ENCODE measurements at regions not wholly inside any gene's neighbourhood (a gene's known extent, or its start where the extent isn't known, plus 50 kb on each side); places are given as distances from the start of the nearest gene placed in this dataset.

- TF ChIP-seq CTCF (IDR thresholded peaks at IDR 0.05) (no peak), POLR2A (IDR thresholded peaks at IDR 0.05) (no peak)
These were observed 266.4 kb downstream of the SAMD5 start for GRCh38 chr6:147774856-147775255.

All from esophagus squamous epithelium (tissue), 4 donors.